ENCODE measurements at regions not wholly inside any gene's neighbourhood (a gene's known extent, or its start where the extent isn't known, plus 50 kb on each side); places are given as distances from the start of the nearest gene placed in this dataset.

DNA sequence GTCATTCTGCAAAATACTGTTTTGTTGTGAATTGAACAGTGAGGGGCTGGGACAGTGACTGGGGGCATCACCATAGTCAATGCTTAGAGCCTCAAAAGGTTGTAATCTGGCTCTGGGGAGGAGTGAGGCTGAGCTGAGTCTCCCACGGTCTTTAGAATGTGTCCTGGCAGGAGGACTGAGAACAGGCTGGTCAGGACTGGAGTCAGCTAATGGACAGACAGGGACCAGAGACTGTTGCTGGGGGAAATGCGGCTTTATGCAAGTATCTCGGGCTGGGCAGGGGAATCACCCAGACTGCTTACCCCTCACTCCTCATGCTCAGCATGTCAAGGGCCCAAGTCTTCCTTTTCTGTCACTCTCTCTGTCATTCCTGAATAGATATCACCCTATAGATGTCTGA lies 346.5 kb downstream of the TYW1 start (continued):
- TF ChIP-seq NANOG (IDR thresholded peaks at IDR 0.05; ENCODE audit: insufficient read depth, low read depth, low read length, poor library complexity, severe bottlenecking) (no peak), NRF1 (IDR thresholded peaks at IDR 0.05; ENCODE audit: low read depth, low read length) (no peak), KDM5A (IDR thresholded peaks at IDR 0.05; ENCODE audit: low read length) (no peak)

All from H1 (cell line).